Neural progenitor cell (in vitro differentiated cells): ENCODE measurements at regions not wholly inside any gene's neighbourhood (a gene's known extent, or its start where the extent isn't known, plus 50 kb on each side); places are given as distances from the start of the nearest gene placed in this dataset.

Experiments used
- CTCF ChIP-seq: fragments of 200-600 bp; sonication (generic); IDR thresholded peaks from 2 replicates; pipeline ENCODE4 v1.5.1; 2017; ENCODE audit warnings: antibody characterized with exemption, mild to moderate bottlenecking
- EZH2 ChIP-seq: fragments of 200-600 bp; sonication (generic); IDR thresholded peaks from 2 replicates; pipeline ENCODE4 v1.6.1; 2017; ENCODE audit warnings: antibody characterized with exemption, mild to moderate bottlenecking, moderate library complexity
- EZH2phosphoT487 ChIP-seq: fragments of 200-600 bp; sonication (generic); IDR thresholded peaks from 2 replicates; pipeline ENCODE4 v1.6.1; 2017; ENCODE audit warnings: antibody characterized with exemption

GRCh38 chr3:177881351-177881750 is 654.9 kb upstream of the KCNMB2 start:
- TF ChIP-seq CTCF (no peak), EZH2 (no peak), EZH2phosphoT487 (no peak)
